ENCODE measurements at regions not wholly inside any gene's neighbourhood (a gene's known extent, or its start where the extent isn't known, plus 50 kb on each side); places are given as distances from the start of the nearest gene placed in this dataset.

DNA sequence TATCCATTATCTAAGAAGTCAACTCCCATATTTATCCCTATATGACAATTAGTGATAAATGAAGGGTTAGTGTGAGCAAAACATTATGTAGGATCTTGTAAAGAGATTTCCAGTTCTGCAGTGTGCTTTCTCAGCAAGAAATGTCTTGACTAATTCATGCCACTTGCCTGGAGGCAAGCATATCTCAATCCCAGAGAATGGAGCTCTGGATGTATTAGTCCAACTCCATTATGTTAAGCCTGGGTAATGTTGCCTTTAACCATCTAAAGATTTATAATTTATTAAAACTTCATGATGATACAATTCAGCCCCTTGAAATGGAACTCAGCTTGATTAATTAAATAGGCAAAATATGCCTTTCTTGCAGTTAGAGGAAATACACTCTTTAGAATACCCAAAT is 1079.9 kb upstream of the LRRTM3 start:
- Histone ChIP-seq H3K27me3 (no peaks in the 10 kb centered on the region), H3K79me2 (no peaks in the 10 kb centered on the region), H3K9me2 (replicated peaks; ENCODE audit: insufficient read depth) (no peaks in the 10 kb centered on the region), H3K36me3 (replicated peaks; ENCODE audit: insufficient read depth, low read depth) (no peaks in the 10 kb centered on the region), H3K4me3 (no peak overlapping the region), H4K20me1 (ENCODE audit: insufficient read depth, poor library complexity, severe bottlenecking) (no peaks in the 10 kb centered on the region), H3K4me2 (no peak overlapping the region), H2AFZ (no peak overlapping the region), H3K9me3 (ENCODE audit: low read depth) (no peaks in the 10 kb centered on the region), H3K4me1 (ENCODE audit: insufficient read depth) (no peaks in the 10 kb centered on the region), H3K27ac (no peak overlapping the region)
- TF ChIP-seq EZH2 (IDR thresholded peaks at IDR 0.05; ENCODE audit: borderline replicate concordance): no peak
- TF ChIP-seq, protein P1, sequence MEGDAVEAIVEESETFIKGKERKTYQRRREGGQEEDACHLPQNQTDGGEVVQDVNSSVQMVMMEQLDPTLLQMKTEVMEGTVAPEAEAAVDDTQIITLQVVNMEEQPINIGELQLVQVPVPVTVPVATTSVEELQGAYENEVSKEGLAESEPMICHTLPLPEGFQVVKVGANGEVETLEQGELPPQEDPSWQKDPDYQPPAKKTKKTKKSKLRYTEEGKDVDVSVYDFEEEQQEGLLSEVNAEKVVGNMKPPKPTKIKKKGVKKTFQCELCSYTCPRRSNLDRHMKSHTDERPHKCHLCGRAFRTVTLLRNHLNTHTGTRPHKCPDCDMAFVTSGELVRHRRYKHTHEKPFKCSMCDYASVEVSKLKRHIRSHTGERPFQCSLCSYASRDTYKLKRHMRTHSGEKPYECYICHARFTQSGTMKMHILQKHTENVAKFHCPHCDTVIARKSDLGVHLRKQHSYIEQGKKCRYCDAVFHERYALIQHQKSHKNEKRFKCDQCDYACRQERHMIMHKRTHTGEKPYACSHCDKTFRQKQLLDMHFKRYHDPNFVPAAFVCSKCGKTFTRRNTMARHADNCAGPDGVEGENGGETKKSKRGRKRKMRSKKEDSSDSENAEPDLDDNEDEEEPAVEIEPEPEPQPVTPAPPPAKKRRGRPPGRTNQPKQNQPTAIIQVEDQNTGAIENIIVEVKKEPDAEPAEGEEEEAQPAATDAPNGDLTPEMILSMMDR (IDR thresholded peaks at IDR 0.05; ENCODE audit: poor library complexity): no peak
- no peak for TF ChIP-seq EZH2phosphoT487 (IDR thresholded peaks at IDR 0.05; ENCODE audit: low read depth, severe bottlenecking, unreplicated experiment)
- no peak for DNase-seq (ENCODE audit: low spot score)

GRCh38 chr10:65846541-65846940 is 1079.3 kb upstream of the LRRTM3 start:
- Histone ChIP-seq H3K4me1 (ENCODE audit: insufficient read depth) (no peaks in the 10 kb centered on the region), H3K4me2 (no peak overlapping the region), H3K9me3 (ENCODE audit: low read depth) (no peaks in the 10 kb centered on the region), H3K27ac (no peak overlapping the region), H3K36me3 (replicated peaks; ENCODE audit: insufficient read depth, low read depth) (no peaks in the 10 kb centered on the region), H3K27me3 (no peaks in the 10 kb centered on the region), H4K20me1 (ENCODE audit: insufficient read depth, poor library complexity, severe bottlenecking) (no peaks in the 10 kb centered on the region), H3K79me2 (no peaks in the 10 kb centered on the region), H3K9me2 (replicated peaks; ENCODE audit: insufficient read depth) (no peaks in the 10 kb centered on the region), H2AFZ (no peak overlapping the region), H3K4me3 (no peak overlapping the region)
- no peak for DNase-seq (ENCODE audit: low spot score)
- TF ChIP-seq EZH2phosphoT487 (IDR thresholded peaks at IDR 0.05; ENCODE audit: low read depth, severe bottlenecking, unreplicated experiment) (no peak), EZH2 (IDR thresholded peaks at IDR 0.05; ENCODE audit: borderline replicate concordance) (no peak)
- TF ChIP-seq, protein P1 (IDR thresholded peaks at IDR 0.05; ENCODE audit: poor library complexity): no peak
- WGBS (ENCODE audit: low lambda C conversion rate, missing lambda C conversion rate): 56% methylated on average over 1 of the region's 1 CpG

DNA sequence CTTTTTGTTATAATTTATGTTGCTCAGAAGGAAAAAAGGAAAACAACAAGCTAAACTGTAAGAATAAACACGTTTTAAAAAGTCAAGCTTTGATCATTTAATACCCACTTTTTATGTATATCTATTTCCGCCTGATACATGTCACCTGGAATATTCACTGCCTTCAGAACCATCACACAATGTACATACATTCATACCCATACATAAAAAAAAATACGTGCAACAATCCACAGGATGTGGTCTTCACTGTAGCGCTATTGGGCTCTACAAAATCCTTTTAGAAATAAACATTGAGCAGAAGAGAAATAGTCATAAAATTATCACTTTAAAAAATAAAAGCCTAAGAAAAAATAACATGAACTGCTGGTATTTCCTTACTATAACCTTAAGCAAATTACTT is 1078.9 kb upstream of the LRRTM3 start:
- H2AFZ ChIP-seq: no peak overlapping the region
- WGBS (ENCODE audit: low lambda C conversion rate, missing lambda C conversion rate): 50% methylated on average over 4 of the region's 4 CpGs
- no peak overlapping the region for H3K27ac ChIP-seq
- no peak for TF ChIP-seq EZH2phosphoT487 (IDR thresholded peaks at IDR 0.05; ENCODE audit: low read depth, severe bottlenecking, unreplicated experiment)
- TF ChIP-seq, protein P1 (IDR thresholded peaks at IDR 0.05; ENCODE audit: poor library complexity): no peak
- H3K79me2 ChIP-seq: no peaks in the 10 kb centered on the region
- no peak for DNase-seq (ENCODE audit: low spot score)
- H3K9me2 ChIP-seq (replicated peaks; ENCODE audit: insufficient read depth): no peaks in the 10 kb centered on the region
- no peaks in the 10 kb centered on the region for H3K36me3 ChIP-seq (replicated peaks; ENCODE audit: insufficient read depth, low read depth)
- H3K9me3 ChIP-seq (ENCODE audit: low read depth): no peaks in the 10 kb centered on the region
- H3K4me2 ChIP-seq: no peak overlapping the region
- no peaks in the 10 kb centered on the region for H3K4me1 ChIP-seq (ENCODE audit: insufficient read depth)
- H4K20me1 ChIP-seq (ENCODE audit: insufficient read depth, poor library complexity, severe bottlenecking): no peaks in the 10 kb centered on the region
- no peaks in the 10 kb centered on the region for H3K27me3 ChIP-seq
- H3K4me3 ChIP-seq: no peak overlapping the region

All from hepatocyte (in vitro differentiated cells).